Renal cortex interstitium (tissue), 11 donors: ENCODE measurements at regions not wholly inside any gene's neighbourhood (a gene's known extent, or its start where the extent isn't known, plus 50 kb on each side); places are given as distances from the start of the nearest gene placed in this dataset.
"Not testable (repeated sequence)": the region's sequence is repeated elsewhere in the genome, so short reads cannot be mapped to it uniquely, and the experiment has no call there.

Experiments used
- DNase-seq, 11 donors: peaks; one replicate each; pipeline ENCODE4 v3.0.0-alpha.2; 2013; ENCODE audit warnings: low read depth in 9 of 11, low spot score in 4 of 11; ENCODE audit errors: extremely low read depth in 1 of 11

- DNase-seq, result no peak
Measured at GRCh38 chr6:14472986-14473337, 355.4 kb downstream of the CD83 start.

DNA sequence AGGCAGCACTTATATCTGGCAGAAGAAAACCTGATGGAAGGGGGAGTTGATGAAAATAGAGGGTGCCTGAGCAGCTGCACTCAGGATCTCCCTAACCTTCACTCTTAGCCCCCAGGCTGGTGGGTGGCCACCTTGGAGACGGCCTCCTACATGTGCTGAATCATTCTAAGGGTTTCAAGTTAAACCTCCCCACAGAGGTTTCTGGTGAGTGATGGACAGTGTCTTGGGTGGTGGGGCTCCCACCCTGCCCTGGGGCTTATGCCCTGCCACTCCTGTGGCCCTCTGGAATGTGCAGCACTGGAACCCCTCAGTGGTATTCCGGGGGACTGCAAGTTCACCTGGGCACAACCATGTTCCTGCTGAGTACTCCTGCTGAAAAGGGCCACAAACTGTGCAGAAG, 357.2 kb downstream of the CD83 start:
- DNase-seq, result no peak

DNA sequence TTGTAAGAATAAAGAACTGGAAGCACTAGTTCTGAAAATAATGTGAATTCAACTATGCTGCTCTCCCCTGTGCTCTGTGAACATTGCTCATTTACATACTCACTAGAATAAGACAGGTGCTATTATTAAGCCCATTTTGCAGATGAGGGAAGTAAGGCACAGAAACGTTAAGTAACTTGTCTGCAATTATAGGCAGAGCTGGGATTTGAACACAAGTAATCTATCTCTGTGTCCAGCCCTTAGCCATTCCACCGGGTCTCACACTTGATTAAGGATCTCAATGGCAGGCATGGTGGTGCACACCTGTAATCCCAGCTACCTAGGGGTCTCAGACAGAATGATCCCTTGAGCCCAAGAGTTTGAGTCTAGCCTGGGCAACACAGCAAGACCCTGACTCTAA, 357.7 kb downstream of the CD83 start:
- no peak for DNase-seq

DNA sequence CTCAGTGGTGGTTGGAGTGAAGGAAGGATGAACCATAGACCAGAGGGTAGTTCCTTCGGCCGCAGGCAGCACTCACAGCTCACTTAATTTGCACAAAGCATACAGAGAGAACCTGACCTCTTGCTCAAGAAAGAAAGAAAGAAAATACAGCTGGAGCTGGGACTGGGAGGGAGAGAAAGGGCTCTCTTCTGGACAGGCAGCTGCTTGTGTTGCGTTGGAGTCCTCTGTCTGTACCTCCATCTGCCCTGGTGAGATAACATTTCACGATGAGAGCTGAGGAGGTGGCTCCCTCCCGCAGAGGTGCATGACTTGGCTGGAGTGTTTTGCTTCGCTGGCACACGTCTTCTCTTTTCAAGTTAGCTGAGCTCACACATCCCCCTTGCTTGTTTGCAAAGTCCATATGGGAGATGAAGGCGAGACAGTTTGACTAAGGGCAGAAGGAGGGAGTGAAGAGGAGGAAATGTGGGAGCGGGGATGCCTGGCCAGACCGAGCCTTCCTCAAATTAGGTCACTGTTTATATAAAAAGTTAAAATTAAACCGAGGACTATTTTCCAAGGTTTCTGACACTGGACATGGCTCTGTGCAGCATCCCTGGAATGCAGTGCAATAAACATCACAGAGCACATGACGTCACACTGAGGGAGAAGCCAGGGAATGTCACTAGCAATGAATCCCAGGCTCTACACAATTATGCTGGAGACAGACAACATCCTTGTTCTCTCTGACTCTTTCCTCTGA, 359.4 kb downstream of the CD83 start:
- DNase-seq, result peak; percentile 70 to 94 (median 84)

DNA sequence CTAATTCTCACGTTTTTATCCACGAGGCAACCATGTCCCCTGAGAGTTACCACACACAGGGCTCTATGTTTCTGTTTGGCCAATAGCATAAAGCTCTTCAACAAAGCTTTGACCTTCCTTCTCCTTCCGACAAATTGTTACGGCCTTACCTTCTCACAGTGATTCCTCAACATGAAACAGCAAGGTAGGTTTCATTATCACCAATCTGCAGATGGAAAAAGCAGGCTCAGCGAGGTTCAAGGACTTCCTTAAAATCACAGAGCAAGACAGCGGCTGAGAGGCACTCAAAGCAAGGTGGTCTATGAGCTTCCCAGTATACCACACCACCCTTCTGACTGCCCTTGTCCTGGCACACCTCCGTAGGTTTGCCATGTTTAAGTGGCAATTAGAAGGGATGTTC, 360.0 kb downstream of the CD83 start:
- DNase-seq, result no peak

GRCh38 chr6:14478381-14479225, 361.0 kb downstream of the CD83 start:
- peak in 1 of 11 donors; percentile 27 for DNase-seq

- not testable (repeated sequence) for DNase-seq
Measured at GRCh38 chr6:14481946-14482345, 364.4 kb downstream of the CD83 start.

DNA sequence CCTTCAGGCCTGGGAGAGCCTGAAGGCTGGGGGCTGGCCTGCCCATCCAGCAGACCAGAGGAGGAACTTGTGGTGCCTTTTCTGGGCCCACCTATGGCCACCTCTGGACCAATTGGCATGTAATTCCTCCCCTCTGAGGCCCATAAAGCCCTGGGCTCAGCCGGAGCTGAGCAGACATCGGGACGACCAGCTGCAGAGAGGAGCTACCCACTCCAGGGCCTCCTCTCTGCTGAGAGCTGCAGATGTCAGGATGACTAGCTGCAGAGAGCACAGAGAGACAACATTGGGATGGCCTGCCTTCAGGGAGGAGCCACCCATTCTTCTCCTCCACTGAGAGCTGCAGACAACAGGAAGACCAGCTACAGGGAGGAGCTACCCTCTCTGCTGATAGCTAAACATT, 370.1 kb downstream of the CD83 start:
- no peak for DNase-seq

DNA sequence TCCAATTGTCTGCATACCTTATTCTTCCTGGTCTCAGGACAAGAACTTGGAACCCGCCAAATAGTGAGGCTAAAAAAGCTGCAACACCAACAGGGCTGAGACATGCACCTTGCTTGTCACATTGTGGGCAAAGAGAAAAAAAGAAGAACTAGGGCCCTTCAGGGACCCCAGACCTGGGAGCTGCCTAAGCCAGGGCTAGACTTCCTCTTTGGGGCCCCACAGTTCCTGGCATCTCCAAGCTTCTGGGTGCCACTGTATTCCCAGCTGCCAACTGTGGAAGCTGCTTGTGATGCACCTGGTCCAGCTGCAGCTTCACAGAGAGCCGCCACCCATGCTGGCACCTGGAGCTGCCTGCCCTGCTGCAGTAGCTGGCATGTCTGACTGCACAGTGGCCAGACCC, 370.6 kb downstream of the CD83 start:
- DNase-seq, result no peak

GRCh38 chr6:14489445-14489844, 371.9 kb downstream of the CD83 start:
- DNase-seq, result no peak

- no peak for DNase-seq
Measured at GRCh38 chr6:14498748-14499147, 381.2 kb downstream of the CD83 start.

GRCh38 chr6:14499309-14499708, 381.7 kb downstream of the CD83 start:
- no peak for DNase-seq

DNA sequence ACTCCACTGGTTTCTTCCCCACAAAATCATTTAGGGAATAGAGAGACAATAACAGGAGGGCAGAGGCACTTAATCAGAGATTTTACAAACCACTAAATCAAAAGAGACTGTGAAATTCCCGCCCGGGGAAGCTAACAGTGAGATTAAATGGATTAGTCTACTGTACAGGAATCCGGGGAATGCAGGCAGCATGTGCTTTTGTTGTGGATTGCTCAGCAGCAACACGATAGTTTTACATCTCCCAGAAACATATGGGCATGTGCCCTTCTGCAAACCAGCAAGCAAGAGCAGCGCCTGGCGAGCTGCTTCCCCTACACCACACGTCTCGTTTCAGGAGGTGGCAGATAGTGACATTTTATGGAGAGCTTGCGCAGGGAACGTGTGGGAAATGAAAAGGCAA, 382.3 kb downstream of the CD83 start:
- DNase-seq, result peak in 2 of 11 donors; percentile 38 to 83

GRCh38 chr6:14500809-14501208, 383.2 kb downstream of the CD83 start:
- no peak for DNase-seq

GRCh38 chr6:14501240-14501639, 383.7 kb downstream of the CD83 start:
- DNase-seq, result peak in 1 of 11 donors; percentile 38

DNA sequence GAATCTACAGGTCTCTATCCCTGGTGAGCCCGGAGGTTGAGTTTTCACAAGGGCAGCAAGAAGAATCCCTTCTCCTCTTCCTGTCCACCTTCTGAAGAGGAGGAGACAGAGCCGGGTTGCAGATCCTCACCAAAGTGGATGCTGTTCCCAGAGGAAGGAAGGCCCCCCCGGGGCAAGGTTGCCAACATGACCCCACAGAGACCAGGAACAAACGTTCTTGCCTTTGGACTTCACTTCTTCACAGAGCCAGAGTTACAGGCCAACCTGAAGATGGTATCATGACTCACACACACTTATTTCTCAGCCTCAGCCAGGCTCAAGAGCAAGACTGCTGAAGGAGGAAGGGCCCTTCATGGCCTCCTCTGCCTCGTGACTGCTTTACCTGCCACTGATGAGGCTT, 384.3 kb downstream of the CD83 start:
- DNase-seq, result no peak

DNA sequence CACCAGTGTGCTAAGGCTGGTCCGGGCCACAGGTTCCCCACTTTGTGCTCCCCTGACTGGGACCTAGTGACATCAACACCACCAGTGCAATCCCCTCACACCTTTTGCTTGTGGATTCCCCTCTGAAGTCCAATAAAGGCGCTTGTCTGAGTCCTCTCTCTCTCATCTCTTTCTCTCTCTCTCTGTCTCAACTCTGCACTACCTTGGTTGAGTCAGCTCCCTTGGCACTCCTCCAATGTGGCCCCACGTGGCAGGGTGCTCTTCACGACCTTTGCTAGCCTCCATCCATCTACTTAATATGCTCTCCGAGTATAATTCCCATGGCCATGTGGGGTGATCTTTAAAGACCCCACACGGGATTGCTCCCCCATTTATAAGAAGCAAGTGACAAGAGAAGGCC, 385.0 kb downstream of the CD83 start:
- DNase-seq, result no peak

DNA sequence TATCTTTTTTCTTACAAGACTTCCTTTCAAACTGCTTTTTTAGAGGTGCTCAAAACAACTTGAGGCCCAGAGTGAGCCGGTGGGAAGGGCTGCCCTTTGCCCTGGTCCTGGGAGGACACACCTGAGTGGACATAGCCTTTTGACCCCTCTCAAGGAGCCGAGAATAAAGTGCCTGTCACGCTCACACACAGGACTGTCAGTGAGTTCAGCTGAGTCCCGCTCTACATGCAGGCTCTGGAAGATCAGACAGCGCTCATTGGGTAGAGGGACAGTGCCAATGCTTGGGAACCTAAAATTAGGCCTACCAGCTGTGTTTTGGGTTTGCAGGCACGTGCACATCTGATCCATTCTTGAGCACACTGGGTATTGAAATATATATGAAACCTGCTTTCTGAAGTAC, 387.8 kb downstream of the CD83 start:
- no peak for DNase-seq

- DNase-seq, result no peak
Measured at GRCh38 chr6:14506656-14507246, 389.2 kb downstream of the CD83 start.

GRCh38 chr6:14509120-14509519, 391.5 kb downstream of the CD83 start:
- no peak for DNase-seq
